ENCODE measurements at regions not wholly inside any gene's neighbourhood (a gene's known extent, or its start where the extent isn't known, plus 50 kb on each side); places are given as distances from the start of the nearest gene placed in this dataset.

GRCh38 chr1:215421744-215422143, 145.4 kb upstream of the KCTD3 start (continued):
- TF ChIP-seq, protein P1, sequence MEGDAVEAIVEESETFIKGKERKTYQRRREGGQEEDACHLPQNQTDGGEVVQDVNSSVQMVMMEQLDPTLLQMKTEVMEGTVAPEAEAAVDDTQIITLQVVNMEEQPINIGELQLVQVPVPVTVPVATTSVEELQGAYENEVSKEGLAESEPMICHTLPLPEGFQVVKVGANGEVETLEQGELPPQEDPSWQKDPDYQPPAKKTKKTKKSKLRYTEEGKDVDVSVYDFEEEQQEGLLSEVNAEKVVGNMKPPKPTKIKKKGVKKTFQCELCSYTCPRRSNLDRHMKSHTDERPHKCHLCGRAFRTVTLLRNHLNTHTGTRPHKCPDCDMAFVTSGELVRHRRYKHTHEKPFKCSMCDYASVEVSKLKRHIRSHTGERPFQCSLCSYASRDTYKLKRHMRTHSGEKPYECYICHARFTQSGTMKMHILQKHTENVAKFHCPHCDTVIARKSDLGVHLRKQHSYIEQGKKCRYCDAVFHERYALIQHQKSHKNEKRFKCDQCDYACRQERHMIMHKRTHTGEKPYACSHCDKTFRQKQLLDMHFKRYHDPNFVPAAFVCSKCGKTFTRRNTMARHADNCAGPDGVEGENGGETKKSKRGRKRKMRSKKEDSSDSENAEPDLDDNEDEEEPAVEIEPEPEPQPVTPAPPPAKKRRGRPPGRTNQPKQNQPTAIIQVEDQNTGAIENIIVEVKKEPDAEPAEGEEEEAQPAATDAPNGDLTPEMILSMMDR (IDR thresholded peaks at IDR 0.05 in 2 of 3, conservative IDR thresholded peaks at IDR 0.05 in 1 of 3; ENCODE audit: control insufficient read depth in 2 of 3, extremely low read depth in 1 of 3, insufficient read depth in 1 of 3, low read depth in 3 of 3, low read length in 3 of 3), result no peak
- TF ChIP-seq, protein P2, sequence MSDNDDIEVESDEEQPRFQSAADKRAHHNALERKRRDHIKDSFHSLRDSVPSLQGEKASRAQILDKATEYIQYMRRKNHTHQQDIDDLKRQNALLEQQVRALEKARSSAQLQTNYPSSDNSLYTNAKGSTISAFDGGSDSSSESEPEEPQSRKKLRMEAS (IDR thresholded peaks at IDR 0.05; ENCODE audit: low read depth, low read length), result no peak
- no peak for TF ChIP-seq CEBPB (IDR thresholded peaks at IDR 0.05; ENCODE audit: borderline replicate concordance in 1 of 2, low read depth in 2 of 2, low read length in 2 of 2)
- TF ChIP-seq PRDM15 (CRISPR knock-in tag; IDR thresholded peaks at IDR 0.05), result no peak
- TF ChIP-seq, protein P3, sequence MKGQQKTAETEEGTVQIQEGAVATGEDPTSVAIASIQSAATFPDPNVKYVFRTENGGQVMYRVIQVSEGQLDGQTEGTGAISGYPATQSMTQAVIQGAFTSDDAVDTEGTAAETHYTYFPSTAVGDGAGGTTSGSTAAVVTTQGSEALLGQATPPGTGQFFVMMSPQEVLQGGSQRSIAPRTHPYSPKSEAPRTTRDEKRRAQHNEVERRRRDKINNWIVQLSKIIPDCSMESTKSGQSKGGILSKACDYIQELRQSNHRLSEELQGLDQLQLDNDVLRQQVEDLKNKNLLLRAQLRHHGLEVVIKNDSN (IDR thresholded peaks at IDR 0.05; ENCODE audit: borderline replicate concordance, extremely low read length, insufficient read depth, low read depth, low read length), result no peak
- no peak for TF ChIP-seq HDAC2 (IDR thresholded peaks at IDR 0.05)
- no peak for TF ChIP-seq SMAD5 (IDR thresholded peaks at IDR 0.05; ENCODE audit: low read depth)
